Stimulated activated CD4-positive, alpha-beta T cell treated with anti-CD3 and anti-CD28 coated beads, TNF-alpha, amount 100 ng/mL, for 48 hours (primary cell): ENCODE measurements at regions not wholly inside any gene's neighbourhood (a gene's known extent, or its start where the extent isn't known, plus 50 kb on each side); places are given as distances from the start of the nearest gene placed in this dataset.

ENCODE experiments used
- DNase-seq, 3 donors: peaks; one replicate each; pipeline ENCODE4 v3.0.0-alpha.2; 2020; ENCODE audit warnings: low read depth in 3 of 3

GRCh38 chr2:111636905-111637304 is 247.1 kb downstream of the ANAPC1 start:
- no peak for DNase-seq

GRCh38 chr2:111638274-111638877 is 245.6 kb downstream of the ANAPC1 start:
- no peak for DNase-seq

GRCh38 chr2:111640480-111640879 is 243.5 kb downstream of the ANAPC1 start:
- no peak for DNase-seq

- no peak for DNase-seq
Measured at GRCh38 chr2:111642586-111643327, 241.2 kb downstream of the ANAPC1 start.

- no peak for DNase-seq
Measured at GRCh38 chr2:111643759-111644158, 240.2 kb downstream of the ANAPC1 start.

GRCh38 chr2:111647359-111647758 is 236.6 kb downstream of the ANAPC1 start:
- no peak for DNase-seq

GRCh38 chr2:111652038-111652437 is 232.0 kb downstream of the ANAPC1 start:
- no peak for DNase-seq

- no peak for DNase-seq
Measured at GRCh38 chr2:111652681-111653080, 231.3 kb downstream of the ANAPC1 start.

- no peak for DNase-seq
Measured at GRCh38 chr2:111653103-111653624, 230.8 kb downstream of the ANAPC1 start.

- DNase-seq, result no peak
Measured at GRCh38 chr2:111653913-111654312, 230.1 kb downstream of the ANAPC1 start.

GRCh38 chr2:111654829-111655228 is 229.2 kb downstream of the ANAPC1 start:
- DNase-seq, result no peak

- no peak for DNase-seq
Measured at GRCh38 chr2:111656436-111656835, 227.6 kb downstream of the ANAPC1 start.

- DNase-seq, result no peak
Measured at GRCh38 chr2:111656894-111657293, 227.1 kb downstream of the ANAPC1 start.

GRCh38 chr2:111657351-111657975 is 226.5 kb downstream of the ANAPC1 start:
- DNase-seq, result no peak

- DNase-seq, result no peak
Measured at GRCh38 chr2:111659361-111660333, 224.3 kb downstream of the ANAPC1 start.

GRCh38 chr2:111660811-111661210 is 223.2 kb downstream of the ANAPC1 start:
- no peak for DNase-seq

GRCh38 chr2:111661286-111661940 is 222.6 kb downstream of the ANAPC1 start:
- DNase-seq, result no peak

- no peak for DNase-seq
Measured at GRCh38 chr2:111662039-111662770, 221.8 kb downstream of the ANAPC1 start.

- DNase-seq, result peak; percentile 36 to 48 (median 43)
Measured at GRCh38 chr2:111662771-111663470, 221.1 kb downstream of the ANAPC1 start.
